ENCODE measurements at regions not wholly inside any gene's neighbourhood (a gene's known extent, or its start where the extent isn't known, plus 50 kb on each side); places are given as distances from the start of the nearest gene placed in this dataset.

DNA sequence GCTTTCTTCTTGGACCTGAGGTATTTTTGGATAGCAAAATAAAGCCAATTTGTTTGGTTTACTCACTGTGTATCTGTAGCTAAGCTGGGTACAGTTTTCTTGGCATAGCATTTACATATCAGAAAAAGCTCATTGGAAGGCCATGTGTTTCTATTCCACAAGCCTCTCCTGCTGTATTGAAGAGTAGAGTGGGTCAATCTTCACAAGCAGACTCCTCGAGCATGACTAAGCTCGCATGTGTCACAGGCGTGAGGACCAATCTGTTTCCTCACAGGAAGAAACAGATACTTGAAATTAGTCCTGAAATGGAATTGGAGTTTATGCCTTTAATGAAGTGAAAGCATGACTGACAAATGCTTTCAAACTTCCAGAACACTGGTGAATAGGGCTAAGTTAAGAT is 1279.0 kb upstream of the MAP3K7 start:
- TF ChIP-seq, protein P1, sequence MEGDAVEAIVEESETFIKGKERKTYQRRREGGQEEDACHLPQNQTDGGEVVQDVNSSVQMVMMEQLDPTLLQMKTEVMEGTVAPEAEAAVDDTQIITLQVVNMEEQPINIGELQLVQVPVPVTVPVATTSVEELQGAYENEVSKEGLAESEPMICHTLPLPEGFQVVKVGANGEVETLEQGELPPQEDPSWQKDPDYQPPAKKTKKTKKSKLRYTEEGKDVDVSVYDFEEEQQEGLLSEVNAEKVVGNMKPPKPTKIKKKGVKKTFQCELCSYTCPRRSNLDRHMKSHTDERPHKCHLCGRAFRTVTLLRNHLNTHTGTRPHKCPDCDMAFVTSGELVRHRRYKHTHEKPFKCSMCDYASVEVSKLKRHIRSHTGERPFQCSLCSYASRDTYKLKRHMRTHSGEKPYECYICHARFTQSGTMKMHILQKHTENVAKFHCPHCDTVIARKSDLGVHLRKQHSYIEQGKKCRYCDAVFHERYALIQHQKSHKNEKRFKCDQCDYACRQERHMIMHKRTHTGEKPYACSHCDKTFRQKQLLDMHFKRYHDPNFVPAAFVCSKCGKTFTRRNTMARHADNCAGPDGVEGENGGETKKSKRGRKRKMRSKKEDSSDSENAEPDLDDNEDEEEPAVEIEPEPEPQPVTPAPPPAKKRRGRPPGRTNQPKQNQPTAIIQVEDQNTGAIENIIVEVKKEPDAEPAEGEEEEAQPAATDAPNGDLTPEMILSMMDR (IDR thresholded peaks at IDR 0.05; ENCODE audit: low read depth, low read length) = no peak
- TF ChIP-seq MYC (IDR thresholded peaks at IDR 0.05; ENCODE audit: low read depth, low read length) (no peak), POLR2A (IDR thresholded peaks at IDR 0.05; ENCODE audit: extremely low read depth, insufficient read length) (no peak)
- TF ChIP-seq, protein P2, sequence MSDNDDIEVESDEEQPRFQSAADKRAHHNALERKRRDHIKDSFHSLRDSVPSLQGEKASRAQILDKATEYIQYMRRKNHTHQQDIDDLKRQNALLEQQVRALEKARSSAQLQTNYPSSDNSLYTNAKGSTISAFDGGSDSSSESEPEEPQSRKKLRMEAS (IDR thresholded peaks at IDR 0.05; ENCODE audit: low read depth, low read length) = no peak
